Body of pancreas (tissue), 4 donors: ENCODE measurements at regions not wholly inside any gene's neighbourhood (a gene's known extent, or its start where the extent isn't known, plus 50 kb on each side); places are given as distances from the start of the nearest gene placed in this dataset.
"Not testable (repeated sequence)": the region's sequence is repeated elsewhere in the genome, so short reads cannot be mapped to it uniquely, and the experiment has no call there.

Experiments used
- ATAC-seq: fragments of 150-250 bp; one replicate; pipeline ENCODE4 v1.9.1; 2016
- DNase-seq, 4 donors: peaks; one replicate each; pipeline ENCODE4 v3.0.0-alpha.2; 2019
- H3K27ac ChIP-seq, 4 donors: fragments of 200-600 bp; sonication (generic); 1 replicate in 3 of 4; 2 replicates in 1 of 4; pipeline versions ENCODE4 v1.5.1 to v1.6.1; 2016 to 2019; ENCODE audit warnings: mild to moderate bottlenecking in 1 of 4, mixed read lengths in 1 of 4, moderate library complexity in 1 of 4
- H3K27me3 ChIP-seq, 2 donors: fragments of 200-600 bp; sonication (generic); one replicate each; pipeline ENCODE4 v1.6.0; 2016; ENCODE audit warnings: mild to moderate bottlenecking in 1 of 2
- H3K36me3 ChIP-seq, 2 donors: fragments of 200-600 bp; sonication (generic); replicated peaks in 1 of 2; 2 replicates each; pipeline ENCODE4 v1.5.1; 2016; ENCODE audit warnings: low read depth in 2 of 2; ENCODE audit not compliant: insufficient read depth in 1 of 2
- H3K4me1 ChIP-seq: fragments of 200-600 bp; sonication (generic); one replicate; pipeline ENCODE4 v1.6.0; 2016
- H3K4me3 ChIP-seq, 2 donors: fragments of 200-600 bp; sonication (generic); 1 replicate in 1 of 2; 2 replicates in 1 of 2; pipeline ENCODE4 v1.5.1; 2016 to 2019
- H3K9me3 ChIP-seq, 3 donors: fragments of 200-600 bp; sonication (generic); 1 replicate in 2 of 3; 2 replicates in 1 of 3; pipeline ENCODE4 v1.5.1; 2016
- CTCF ChIP-seq, 7 experiments: fragments of 450-650 bp in 4 of 7; fragments of 200-600 bp in 3 of 7; sonication (generic) in 3 of 7; IDR thresholded peaks; one replicate each; pipeline ENCODE4 v1.5.1; 2016 to 2019; ENCODE audit warnings: antibody characterized with exemption in 7 of 7
- POLR2A ChIP-seq, 3 donors: fragments of 450-650 bp; IDR thresholded peaks; one replicate each; pipeline ENCODE4 v1.6.1; 2016; ENCODE audit warnings: antibody characterized with exemption in 3 of 3, mild to moderate bottlenecking in 2 of 3
- WGBS, 2 donors: methylation state at CpG; one replicate each; pipeline ENCODE4 v1.1.5; 2017; 5-methylcytosine and 5-hydroxymethylcytosine counted together
- intact Hi-C: fragments of 100-400 bp; cut with DNase I; formaldehyde crosslinking; loops from one replicate; pipeline ENCODE4 v1.15.1; 2023

GRCh38 chr21:22364163-22364562 lies 1366.0 kb downstream of the NCAM2 start:
- intact Hi-C loops: no loop called here
- H3K9me3 ChIP-seq: no peaks in the 10 kb centered on the region
- WGBS, 2 donors: 78 to 83% methylated on average over 5 of the region's 5 CpGs

GRCh38 chr21:22374218-22374969 lies 1376.2 kb downstream of the NCAM2 start:
- peaks cover 9% of the 10 kb centered on the region for H3K4me1 ChIP-seq
- ATAC-seq (peak; percentile 47), DNase-seq (peak in 2 of 4 donors; percentile 6 to 40)
- peak overlapping the region in 1 of 4 donors; percentile 51 for H3K27ac ChIP-seq
- H3K9me3 ChIP-seq: no peaks in the 10 kb centered on the region
- intact Hi-C loops: no loop called here
- TF ChIP-seq POLR2A (IDR thresholded peaks at IDR 0.05) (no peak), CTCF (IDR thresholded peaks at IDR 0.05) (no peak)
- WGBS, 2 donors: 2 to 7% methylated on average over 7 of the region's 7 CpGs
- H3K4me3 ChIP-seq: no peak overlapping the region
- H3K27me3 ChIP-seq: no peaks in the 10 kb centered on the region
- H3K36me3 ChIP-seq: no peaks in the 10 kb centered on the region

More at GRCh38 chr21:22364163-22364562, 1366.0 kb downstream of the NCAM2 start:
- Histone ChIP-seq H3K4me3 (no peak overlapping the region), H3K4me1 (no peaks in the 10 kb centered on the region), H3K36me3 (no peaks in the 10 kb centered on the region), H3K27me3 (no peaks in the 10 kb centered on the region), H3K27ac (no peak overlapping the region)
- TF ChIP-seq POLR2A (IDR thresholded peaks at IDR 0.05) (no peak), CTCF (IDR thresholded peaks at IDR 0.05) (no peak)
- no peak for ATAC-seq
- DNase-seq: no peak

- H3K27ac ChIP-seq, H3K36me3 ChIP-seq, H3K9me3 ChIP-seq, intact Hi-C loops, ATAC-seq, DNase-seq, H3K27me3 ChIP-seq, H3K4me1 ChIP-seq, H3K4me3 ChIP-seq: not testable (repeated sequence)
- 89 to 93% methylated on average over 3 of the region's 3 CpGs for WGBS, 2 donors
Observed at GRCh38 chr21:22377795-22378194, 1379.6 kb downstream of the NCAM2 start.

GRCh38 chr21:22393324-22393723 lies 1395.1 kb downstream of the NCAM2 start:
- Histone ChIP-seq H3K9me3 (no peaks in the 10 kb centered on the region), H3K36me3 (no peaks in the 10 kb centered on the region), H3K4me1 (no peaks in the 10 kb centered on the region), H3K27ac (no peak overlapping the region), H3K27me3 (no peaks in the 10 kb centered on the region), H3K4me3 (no peak overlapping the region)
- no peak for ATAC-seq
- intact Hi-C loops: no loop called here
- TF ChIP-seq POLR2A (IDR thresholded peaks at IDR 0.05) (no peak), CTCF (IDR thresholded peaks at IDR 0.05) (no peak)
- no peak for DNase-seq

GRCh38 chr21:22395965-22396364 lies 1397.8 kb downstream of the NCAM2 start:
- Histone ChIP-seq H3K4me1 (no peaks in the 10 kb centered on the region), H3K27me3 (no peaks in the 10 kb centered on the region), H3K27ac (no peak overlapping the region), H3K36me3 (no peaks in the 10 kb centered on the region), H3K9me3 (no peaks in the 10 kb centered on the region), H3K4me3 (no peak overlapping the region)
- 72 to 85% methylated on average over 6 of the region's 6 CpGs for WGBS, 2 donors
- ATAC-seq (no peak), DNase-seq (no peak)
- TF ChIP-seq POLR2A (IDR thresholded peaks at IDR 0.05) (no peak), CTCF (IDR thresholded peaks at IDR 0.05) (no peak)
- intact Hi-C loops: no loop called here
